ENCODE measurements at regions not wholly inside any gene's neighbourhood (a gene's known extent, or its start where the extent isn't known, plus 50 kb on each side); places are given as distances from the start of the nearest gene placed in this dataset.
"Not testable (repeated sequence)": the region's sequence is repeated elsewhere in the genome, so short reads cannot be mapped to it uniquely, and the experiment has no call there.

- no peak for DNase-seq (ENCODE audit: low read depth in 2 of 2)
These were observed 107.4 kb downstream of the LEPR start for GRCh38 chr1:65527707-65528503.

- DNase-seq (ENCODE audit: low read depth in 2 of 2), result no peak
These were observed 111.6 kb downstream of the LEPR start for GRCh38 chr1:65531972-65532570.

- DNase-seq (ENCODE audit: low read depth in 2 of 2), result no peak
These were observed 115.5 kb downstream of the LEPR start for GRCh38 chr1:65535981-65536380.

GRCh38 chr1:65538086-65538485 lies 117.6 kb downstream of the LEPR start:
- no peak for DNase-seq (ENCODE audit: low read depth in 2 of 2)

- no peak for DNase-seq (ENCODE audit: low read depth in 2 of 2)
These were observed 118.2 kb downstream of the LEPR start for GRCh38 chr1:65538664-65539063.

GRCh38 chr1:65539266-65540131 lies 119.0 kb downstream of the LEPR start:
- no peak for DNase-seq (ENCODE audit: low read depth in 2 of 2)

- DNase-seq (ENCODE audit: low read depth in 2 of 2), result no peak
These were observed 120.7 kb downstream of the LEPR start for GRCh38 chr1:65541161-65541560.

GRCh38 chr1:65541865-65542264 lies 121.4 kb downstream of the LEPR start:
- DNase-seq (ENCODE audit: low read depth in 2 of 2), result no peak

GRCh38 chr1:65542592-65542991 lies 122.1 kb downstream of the LEPR start:
- not testable (repeated sequence) for DNase-seq (ENCODE audit: low read depth in 2 of 2)

- not testable (repeated sequence) for DNase-seq (ENCODE audit: low read depth in 2 of 2)
These were observed 130.0 kb downstream of the LEPR start for GRCh38 chr1:65550306-65551010.

- DNase-seq (ENCODE audit: low read depth in 2 of 2), result not testable (repeated sequence)
These were observed 132.0 kb downstream of the LEPR start for GRCh38 chr1:65552484-65552883.

- DNase-seq (ENCODE audit: low read depth in 2 of 2), result not testable (repeated sequence)
These were observed 133.8 kb downstream of the LEPR start for GRCh38 chr1:65554086-65554764.

GRCh38 chr1:65554829-65555228 lies 134.4 kb downstream of the LEPR start:
- DNase-seq (ENCODE audit: low read depth in 2 of 2), result no peak

- DNase-seq (ENCODE audit: low read depth in 2 of 2), result no peak
These were observed 137.7 kb downstream of the LEPR start for GRCh38 chr1:65558215-65558614.

- no peak for DNase-seq (ENCODE audit: low read depth in 2 of 2)
These were observed 144.0 kb downstream of the LEPR start for GRCh38 chr1:65564493-65564892.

GRCh38 chr1:65568285-65568684 lies 147.8 kb downstream of the LEPR start:
- no peak for DNase-seq (ENCODE audit: low read depth in 2 of 2)

GRCh38 chr1:65572701-65573421 lies 152.4 kb downstream of the LEPR start:
- no peak for DNase-seq (ENCODE audit: low read depth in 2 of 2)

GRCh38 chr1:65577278-65577677 lies 156.8 kb downstream of the LEPR start:
- DNase-seq (ENCODE audit: low read depth in 2 of 2), result no peak

- DNase-seq (ENCODE audit: low read depth in 2 of 2), result not testable (repeated sequence)
These were observed 157.5 kb downstream of the LEPR start for GRCh38 chr1:65577982-65578381.

GRCh38 chr1:65581119-65581518 lies 160.7 kb downstream of the LEPR start:
- no peak for DNase-seq (ENCODE audit: low read depth in 2 of 2)

- DNase-seq (ENCODE audit: low read depth in 2 of 2), result no peak
These were observed 163.9 kb downstream of the LEPR start for GRCh38 chr1:65584399-65584798.

Data from stimulated activated CD8-positive, alpha-beta memory T cell treated with anti-CD3 and anti-CD28 coated beads, Interleukin-15, amount 100 ng/mL, for 4 hours (primary cell).